NCI-H2196 treated with DMSO at 0.1 percent for 48 hours (cell line): ENCODE measurements at regions not wholly inside any gene's neighbourhood (a gene's known extent, or its start where the extent isn't known, plus 50 kb on each side); places are given as distances from the start of the nearest gene placed in this dataset.
A peak's percentile ranks its signal among the peaks of the same experiment; 100 is the strongest.

Experiments used
- DNase-seq: peaks from one replicate; lab custom pipeline; 2025; ENCODE audit not compliant: unreplicated experiment; lab: John Stamatoyannopoulos, UW

DNA sequence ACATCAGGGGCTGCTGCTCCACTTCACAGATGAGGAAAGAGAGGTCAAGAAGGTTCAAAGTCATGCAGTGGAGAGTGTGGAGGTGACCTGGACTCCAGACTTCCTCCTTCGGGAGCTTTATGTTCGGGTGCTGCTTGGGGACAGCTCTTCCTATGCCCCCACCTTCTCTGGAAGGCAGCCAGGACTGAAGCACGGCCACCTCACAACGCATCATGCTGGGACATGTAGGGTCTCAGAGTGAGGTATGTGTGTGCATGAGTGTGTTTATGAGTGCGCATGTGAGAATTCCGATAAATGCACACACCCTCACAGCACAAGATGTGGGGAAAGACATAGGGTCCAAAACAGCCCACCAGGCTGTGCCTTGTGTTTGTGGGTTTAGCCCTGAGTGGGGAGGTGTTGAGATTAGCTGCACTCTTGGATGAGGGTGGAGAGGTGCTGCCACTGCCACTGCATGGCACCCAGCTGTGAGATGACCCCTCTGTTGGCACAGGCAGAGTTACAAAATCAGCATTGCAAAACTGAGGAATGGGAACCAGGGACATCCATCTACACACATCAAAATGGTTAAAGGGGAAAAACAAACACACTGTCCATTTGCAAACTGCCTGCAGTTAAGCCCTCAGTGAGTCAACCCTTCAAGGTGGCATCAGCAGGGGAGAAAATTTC lies 367.4 kb downstream of the SEC14L1 start:
- DNase-seq: no peak

DNA sequence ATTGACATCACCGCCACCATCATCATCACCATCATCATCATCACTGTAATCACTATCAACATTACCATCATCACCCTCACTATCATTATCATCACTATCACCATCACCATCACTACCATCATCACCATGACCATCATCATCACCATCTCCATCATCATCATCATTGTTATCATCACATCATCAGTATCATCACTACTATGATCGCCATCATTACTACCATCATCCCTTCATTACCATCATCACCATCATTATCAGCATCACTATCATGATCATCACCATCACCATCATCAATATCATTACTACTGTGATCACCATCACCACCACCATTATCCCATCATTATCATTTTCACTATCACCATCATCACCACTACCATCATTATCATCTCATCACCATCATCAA lies 368.3 kb downstream of the SEC14L1 start:
- DNase-seq: no peak

DNA sequence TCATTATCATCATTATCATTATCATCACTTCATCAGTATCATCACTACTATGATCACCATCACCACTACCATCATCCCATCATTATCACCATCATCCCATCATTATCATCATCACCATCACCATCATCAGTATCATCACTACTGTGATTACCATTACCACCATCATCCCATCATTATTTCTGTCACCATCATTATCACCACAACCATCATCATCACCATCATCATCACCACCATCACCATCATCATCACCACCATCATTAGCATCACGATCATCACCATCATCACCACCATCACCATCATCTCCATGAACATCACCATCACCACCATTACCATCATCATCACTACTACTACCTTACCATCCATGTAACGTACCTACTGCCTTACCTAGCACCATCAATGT lies 368.8 kb downstream of the SEC14L1 start:
- no peak for DNase-seq

DNA sequence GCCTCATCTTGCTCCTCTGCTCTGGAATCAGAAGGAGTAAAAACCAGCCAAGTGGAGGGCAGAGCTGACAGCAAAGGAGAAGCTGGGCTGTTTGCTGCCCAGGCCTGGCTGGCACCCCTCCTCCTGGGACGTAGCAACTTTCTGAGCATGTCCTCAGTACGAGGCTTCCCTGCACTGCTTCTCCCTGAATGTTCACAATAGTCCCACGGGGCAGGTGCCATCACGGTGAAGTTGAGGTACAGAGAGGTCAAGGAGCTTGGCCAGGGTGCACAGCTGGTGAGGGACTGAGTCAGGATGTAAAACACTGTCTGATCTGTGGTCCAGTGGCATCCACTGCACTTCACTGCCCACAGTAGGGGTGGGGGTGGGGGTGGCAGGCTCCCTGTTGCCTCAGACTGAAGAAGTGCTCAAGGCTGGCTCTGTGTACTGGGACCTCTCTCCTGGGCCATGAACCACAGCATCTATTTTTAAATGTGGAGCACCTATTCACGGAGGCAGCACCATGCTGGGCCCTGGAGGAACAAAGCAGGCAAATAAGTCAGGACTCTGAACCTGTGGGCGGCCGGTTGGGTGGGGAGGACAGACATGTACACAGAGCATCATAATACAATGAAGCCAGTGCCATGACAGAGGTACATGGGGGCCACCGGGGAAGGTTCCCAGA lies 369.5 kb downstream of the SEC14L1 start:
- DNase-seq: no peak

DNA sequence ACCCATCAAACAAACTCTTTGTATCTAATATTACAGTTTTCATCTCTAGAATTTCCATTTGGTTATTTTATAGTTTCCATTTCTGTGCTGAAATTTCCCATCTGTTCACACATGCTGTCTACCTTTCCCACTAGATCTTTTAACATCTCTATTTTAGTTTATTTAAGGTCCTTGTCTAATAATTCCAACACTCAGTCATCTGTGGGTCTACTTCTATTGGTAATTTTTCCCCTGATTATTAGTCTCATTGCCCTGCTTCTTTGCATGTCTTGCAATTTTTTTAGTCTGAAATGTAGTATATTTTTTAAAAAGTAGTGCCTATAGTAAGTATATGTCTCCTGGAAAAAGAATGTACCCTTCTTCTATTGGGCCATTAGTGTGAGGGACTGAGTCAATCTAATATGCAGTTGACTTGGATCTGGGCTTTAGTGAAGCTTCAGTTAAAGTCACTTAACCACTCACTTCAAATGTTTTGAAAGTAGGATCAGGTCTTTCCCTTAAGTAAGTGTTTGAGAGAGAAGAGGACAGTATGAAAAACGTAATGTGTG lies 370.8 kb downstream of the SEC14L1 start:
- DNase-seq: no peak

DNA sequence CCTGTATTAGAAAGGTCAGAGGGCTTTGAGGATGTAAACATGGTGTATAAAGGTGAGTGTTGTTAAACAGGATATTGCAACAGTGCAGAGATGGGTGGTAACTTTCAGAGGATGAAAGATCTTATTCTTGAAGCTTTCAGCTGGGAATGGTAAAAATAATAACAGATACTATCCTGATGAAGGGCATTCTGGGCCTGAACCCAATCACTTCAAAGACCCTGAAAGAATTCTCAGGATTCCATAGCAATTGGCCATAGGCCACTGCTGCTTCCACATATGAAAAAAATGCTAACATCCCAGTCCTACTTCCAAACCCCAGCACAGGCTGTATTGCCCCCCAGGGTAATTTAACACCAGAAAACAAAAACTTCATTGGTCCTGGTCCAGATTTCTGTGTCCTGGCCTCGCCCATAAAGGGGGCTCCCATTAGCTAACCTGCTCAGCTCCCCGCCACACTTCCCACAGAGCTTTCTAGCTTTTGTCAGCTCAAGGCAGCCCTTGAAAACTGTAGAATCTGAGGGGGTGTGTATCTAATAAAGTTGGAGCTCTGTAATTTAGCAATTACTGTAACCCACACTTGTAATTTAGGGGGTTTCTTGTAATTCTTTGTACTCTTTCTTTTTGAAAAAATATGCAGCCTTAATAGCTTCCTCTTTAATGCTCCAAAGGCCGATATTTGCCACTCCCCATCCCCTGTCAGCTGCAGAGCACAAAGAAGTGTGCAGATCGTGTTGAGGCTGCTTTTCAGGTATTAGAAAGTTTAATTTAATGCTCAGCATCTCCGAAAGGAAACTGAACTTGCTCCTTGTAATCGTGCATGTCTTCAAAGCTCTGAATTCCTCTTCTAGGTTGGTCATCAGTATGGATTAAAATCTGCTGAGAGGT lies 371.5 kb downstream of the SEC14L1 start:
- no peak for DNase-seq

DNA sequence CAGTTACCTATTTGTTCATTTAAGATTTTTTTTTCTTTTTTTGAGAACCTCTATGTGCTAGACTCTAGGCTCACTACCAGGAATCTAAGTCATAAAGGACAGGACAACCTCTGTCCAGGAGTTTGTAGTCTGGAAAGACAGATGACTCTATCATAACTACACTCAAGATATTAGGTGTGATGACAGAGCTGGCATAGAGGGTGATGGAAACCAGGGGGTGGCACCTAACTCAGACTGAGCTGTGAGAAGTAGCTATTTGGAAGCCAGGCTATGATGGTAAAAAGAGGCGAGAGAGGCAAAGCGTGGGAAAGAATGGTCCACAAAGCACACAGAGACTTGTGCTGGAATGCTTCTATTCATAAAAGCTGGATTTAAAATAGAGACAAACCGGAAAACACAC lies 372.3 kb downstream of the SEC14L1 start:
- no peak for DNase-seq

DNA sequence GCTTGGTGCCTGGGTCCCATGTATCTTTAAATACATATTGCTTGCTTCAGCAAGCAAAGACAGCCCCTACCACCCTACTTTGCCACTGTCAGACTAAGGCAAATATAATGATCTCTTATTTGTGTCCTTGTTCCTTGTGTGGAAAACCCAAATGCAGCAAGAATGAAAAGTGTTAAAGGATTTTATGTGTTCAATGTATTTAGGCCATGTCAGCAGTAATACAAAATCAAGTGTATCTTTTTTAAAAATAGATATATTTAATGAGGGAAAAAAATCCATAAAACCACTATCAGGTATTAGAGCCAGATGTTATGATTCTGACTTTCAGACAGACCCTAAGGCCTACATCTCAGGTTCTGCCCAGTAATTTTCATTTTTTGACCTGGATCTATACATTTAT lies 374.5 kb downstream of the SEC14L1 start:
- no peak for DNase-seq

DNA sequence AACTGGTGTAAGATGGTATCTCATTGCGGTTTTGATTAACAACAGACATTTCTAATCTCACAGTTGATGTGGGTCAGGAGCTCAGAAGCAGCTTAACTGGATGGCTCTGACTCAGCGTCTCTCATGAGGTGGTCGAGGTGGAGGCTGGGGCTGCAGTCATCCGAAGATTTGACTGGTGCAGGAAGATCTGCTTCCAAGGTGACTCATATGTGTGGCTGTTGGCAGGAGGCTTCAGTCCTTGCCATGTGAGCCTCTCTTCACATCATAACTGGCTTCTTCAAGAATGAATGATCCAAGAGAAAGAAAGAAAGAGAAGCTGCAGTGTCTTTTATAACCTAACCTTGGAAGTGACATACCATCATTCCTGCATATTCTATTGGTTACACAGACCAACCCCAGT lies 376.1 kb downstream of the SEC14L1 start:
- DNase-seq: no peak

DNA sequence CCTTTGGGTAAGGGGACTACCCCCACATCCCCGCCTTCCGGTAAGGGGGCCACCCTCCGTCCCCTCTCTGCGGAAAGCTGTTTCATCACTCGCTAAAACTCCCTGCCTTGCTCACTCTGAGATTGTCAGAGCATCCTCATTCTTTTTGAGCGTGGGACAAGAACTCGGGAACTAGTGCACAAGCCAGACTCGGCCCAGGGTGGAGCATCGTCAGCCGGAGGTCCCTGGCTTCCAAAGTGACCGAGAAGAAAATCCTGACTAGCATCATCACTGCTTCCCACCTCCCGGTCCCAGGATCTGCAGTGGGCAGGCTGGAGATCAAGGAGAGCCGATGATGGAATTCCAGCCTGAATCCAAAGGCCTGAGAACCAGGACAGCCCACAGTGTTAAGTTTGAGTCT lies 380.3 kb downstream of the SEC14L1 start:
- no peak for DNase-seq

DNA sequence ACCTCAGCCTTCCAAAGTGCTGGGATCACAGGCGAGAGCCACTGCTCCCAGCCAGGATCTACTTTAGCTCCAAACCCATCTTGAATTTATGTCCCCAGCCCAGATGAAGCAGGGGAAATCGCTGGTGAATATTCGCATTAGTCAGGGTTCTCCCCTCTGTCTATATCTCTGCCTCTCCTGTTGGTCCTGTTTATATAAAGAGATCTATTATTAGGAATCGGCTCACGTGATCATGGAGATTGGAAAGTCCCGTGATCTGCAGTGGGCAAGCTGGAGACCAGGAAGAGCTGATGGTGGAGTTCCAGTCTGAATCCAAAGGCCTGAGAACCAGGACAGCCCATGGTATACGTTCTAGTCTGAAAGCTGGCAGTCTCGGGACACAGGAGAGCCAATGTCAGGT lies 382.8 kb downstream of the SEC14L1 start:
- no peak for DNase-seq

DNA sequence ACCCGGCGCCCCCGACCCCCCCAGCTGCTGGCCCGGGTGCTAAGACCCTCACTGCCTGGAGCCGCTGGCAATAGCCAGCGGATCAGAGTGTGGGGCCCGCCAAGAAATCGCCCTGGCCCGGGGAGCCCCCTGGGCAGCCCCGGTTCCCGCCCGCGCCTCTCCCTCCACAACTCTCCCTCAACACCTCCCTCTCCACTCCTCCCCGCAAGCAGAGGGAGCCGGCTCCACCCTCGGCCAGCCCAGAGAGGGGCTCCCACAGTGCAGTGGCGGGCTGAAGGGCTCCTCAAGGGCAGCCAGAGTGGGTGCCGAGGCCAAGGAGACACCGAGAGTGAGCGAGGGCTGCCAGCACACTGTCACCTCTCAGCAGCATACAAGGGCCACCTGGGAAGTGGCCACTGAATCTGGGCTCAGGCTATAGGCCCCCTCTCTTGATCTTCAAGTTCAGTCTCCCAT lies 385.5 kb downstream of the SEC14L1 start:
- DNase-seq: no peak

DNA sequence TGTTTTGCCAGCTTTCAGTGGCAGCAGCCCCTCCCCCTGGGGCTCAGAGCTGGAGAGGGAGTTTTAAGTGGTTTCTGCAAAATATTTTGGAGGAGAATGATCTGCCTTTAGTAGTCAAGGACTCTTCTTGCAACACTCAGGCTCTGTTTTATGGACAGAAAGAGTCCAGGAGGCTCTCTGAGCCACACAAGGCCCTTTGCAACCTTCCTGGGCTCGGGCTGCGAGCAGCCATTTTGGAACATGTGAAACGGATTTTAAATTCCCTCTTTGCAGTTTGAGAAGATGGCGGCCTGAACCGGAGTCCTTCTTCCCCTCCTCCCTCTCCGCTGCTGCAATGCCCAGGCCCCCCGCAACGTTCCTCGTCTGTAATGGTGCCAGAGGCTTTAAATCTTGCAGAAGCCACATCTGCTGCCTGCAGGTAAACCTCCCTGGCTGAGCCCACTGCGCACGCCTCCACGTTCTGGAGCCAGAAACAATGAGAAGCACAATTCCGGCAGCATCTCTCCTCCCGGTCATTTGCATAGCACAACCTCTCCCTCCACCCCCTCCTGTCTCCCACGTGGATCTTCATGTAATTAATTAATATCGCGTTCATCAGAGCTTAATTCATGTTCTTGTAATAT lies 386.1 kb downstream of the SEC14L1 start:
- DNase-seq: no peak

DNA sequence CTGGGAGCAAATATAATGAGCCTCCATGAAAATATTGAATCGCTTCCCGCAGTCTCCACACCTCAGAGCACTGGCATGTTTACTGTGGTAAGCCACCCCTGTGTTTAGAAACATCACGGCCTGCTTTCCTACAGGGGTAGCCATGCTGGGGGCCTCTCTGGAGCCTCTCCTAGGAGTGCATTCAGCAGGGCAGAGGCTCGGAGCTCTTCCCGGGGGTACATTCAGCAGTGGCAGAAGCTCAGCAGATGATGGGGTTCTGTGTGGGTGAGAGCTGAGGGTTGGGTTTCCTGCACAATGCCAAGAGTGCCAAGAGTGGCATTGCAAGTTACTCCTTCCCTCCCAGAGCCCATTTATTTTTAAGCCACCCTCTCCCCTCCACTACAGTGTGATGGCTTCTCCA lies 386.6 kb downstream of the SEC14L1 start:
- no peak for DNase-seq

DNA sequence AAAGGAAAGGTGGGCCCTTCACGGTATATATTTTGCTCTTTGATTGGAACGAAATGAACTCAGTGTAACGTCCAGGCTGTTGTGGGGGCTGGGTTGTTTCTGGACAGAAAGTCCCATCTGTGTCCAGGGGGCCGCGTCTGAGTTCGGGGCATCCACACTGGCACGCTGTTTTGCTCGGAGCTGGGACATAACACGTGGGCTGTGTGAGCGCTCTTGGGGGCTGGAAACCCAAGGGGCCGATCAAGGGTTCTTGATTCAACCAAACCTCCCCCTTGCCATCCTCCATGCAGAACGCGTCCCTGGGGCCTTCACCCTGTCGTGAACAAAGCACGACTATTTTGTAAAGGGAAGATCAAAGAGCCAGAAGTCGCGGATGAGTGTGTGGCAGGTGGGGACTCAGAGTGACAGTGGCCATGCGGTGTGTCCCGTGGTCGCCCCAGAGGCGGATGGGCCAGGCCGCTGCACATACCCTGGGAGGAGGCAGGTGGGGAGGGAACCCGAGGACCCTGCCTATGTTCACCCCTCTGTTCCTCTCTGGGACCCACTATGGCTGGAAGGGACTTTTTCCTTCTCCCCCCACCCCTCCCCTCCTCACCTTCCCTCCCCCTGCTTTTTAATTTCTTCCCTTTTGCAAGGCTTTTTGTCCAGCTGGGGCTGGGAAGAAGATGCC lies 387.2 kb downstream of the SEC14L1 start:
- DNase-seq: no peak

DNA sequence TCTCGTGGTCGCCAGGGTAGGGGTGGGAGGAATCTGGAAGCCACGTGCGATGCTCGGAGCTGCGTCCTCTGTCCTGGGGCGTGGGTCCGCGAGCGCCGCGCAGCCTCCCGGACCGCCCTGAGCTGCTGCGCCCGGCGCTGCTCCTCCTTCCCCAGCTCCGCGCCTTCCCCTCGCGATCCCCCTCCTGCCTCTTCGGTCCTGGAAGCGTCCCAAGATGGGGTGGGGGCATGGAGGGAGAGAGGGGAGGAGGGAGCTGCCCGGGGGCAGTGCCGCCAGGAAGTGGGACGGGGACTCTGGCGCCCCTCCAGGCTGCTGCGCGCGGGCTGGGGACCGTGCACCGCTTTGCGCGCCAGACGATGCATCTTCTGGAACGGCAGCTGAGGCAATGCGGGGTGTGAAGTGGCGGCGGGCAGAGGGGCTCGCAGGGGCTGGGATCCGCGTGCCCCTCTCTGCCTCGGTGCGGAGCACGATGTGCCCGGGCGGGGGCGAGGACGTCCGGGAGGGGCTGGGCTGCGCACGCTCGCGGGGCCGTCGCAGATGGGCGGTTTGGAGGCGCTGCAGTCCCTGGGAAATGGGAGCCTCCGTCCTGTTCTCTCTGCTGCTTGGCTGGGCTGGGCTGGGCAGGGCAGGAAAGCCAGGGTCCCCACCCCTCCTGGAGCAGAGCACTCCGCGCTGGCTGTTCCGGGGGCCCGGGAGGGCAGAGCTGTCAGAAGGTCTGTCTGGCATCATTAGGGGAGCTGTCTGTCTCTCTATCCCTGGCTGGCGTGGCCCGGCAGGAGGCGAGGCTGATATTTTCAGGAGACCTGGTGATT lies 388.0 kb downstream of the SEC14L1 start:
- peak; percentile 36 for DNase-seq

DNA sequence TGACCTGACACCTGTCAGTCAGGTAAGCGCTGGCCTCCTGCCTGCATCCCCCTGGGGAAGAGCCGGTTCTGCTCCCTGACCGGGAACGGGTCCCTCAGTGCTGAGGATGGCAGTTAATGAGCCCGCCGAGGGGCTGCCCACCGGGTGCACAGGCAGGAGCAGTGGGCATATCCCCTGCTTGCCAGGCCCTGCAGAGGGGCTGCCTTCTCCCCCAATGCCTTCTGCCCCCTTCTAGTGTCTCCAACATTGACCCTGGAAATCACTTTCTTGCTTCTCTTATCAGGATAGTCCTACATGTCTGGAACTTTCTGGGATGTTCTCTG lies 388.5 kb downstream of the SEC14L1 start:
- DNase-seq: no peak

DNA sequence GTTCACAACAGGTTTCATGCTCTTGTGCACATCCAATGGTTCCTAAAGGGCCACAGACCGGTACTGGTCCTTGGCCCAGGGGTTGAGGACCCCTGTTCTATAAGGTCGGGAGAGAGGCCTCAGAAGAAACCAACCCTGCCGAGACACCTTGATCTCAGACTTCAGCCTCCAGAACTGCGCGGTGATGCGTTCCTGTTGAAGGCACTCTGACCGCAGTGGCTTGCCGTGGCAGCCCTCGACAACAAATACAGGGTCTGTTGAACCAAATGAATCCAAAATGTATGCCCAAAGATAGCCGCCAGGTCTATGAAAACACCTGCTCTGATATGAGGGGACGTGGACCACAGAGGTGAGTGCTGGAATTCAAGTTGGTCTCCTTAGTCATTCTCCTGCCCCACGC lies 389.8 kb downstream of the SEC14L1 start:
- DNase-seq: no peak

DNA sequence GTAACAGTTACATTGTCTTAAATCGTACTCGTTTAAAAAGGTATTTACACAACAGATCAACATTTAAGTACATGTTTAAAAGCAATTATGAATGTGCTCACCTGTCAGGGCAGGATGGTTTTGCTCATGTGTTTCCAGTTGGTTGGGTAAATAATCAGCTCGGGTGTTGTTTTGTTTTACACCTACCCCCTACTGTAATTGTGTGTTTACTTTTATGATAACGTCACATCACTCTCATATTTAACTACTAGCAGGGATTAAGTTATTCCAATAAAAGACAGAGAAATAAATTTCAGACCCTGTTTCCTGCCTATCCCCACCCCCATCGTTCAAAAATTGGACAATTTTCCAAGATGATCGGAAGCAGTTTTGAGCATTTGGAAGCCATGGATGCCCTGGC lies 390.2 kb downstream of the SEC14L1 start:
- DNase-seq: no peak

DNA sequence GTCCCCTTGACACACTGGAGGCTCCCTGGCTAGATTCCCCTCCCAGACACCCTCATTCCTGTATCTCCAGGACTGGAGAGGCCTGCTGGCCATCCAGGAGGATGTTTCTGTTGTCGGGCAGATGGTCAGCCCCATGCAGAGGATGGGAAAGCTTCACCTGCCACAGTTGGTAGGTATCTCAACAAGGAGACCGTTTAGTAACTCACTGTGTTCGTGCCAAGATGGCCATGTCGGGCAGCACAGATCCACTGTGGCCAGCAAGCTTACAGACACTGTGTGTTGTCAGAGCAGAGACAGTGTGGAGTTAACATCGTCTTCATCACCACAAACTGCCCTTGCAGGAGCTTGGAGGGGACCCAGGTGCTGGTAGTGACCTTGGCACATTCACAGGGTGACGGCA lies 390.9 kb downstream of the SEC14L1 start:
- DNase-seq: no peak
